ENCODE measurements at regions not wholly inside any gene's neighbourhood (a gene's known extent, or its start where the extent isn't known, plus 50 kb on each side); places are given as distances from the start of the nearest gene placed in this dataset.

- no peaks in the 10 kb centered on the region for H3K4me1 ChIP-seq (replicated peaks)
- H3K27me3 ChIP-seq (replicated peaks; ENCODE audit: insufficient read depth): no peaks in the 10 kb centered on the region
- intact Hi-C loops (cut with DNase I): loop anchor here (10.0 kb wide), 1 partner anchor 1303 kb away; no protein-coding TSS in a partner anchor
- 80% methylated on average over 2 of the region's 2 CpGs for WGBS
- DNase-seq (ENCODE audit: low spot score): no peak
- no peaks in the 10 kb centered on the region for H3K36me3 ChIP-seq
- no peak for TF ChIP-seq CTCF (IDR thresholded peaks at IDR 0.05)
- TF ChIP-seq POLR2AphosphoS5 (IDR thresholded peaks at IDR 0.05): no peak
- TF ChIP-seq POLR2A (IDR thresholded peaks at IDR 0.05): no peak
- no peak overlapping the region for H3K4me3 ChIP-seq
- no peaks in the 10 kb centered on the region for H3K9me3 ChIP-seq
- H3K27ac ChIP-seq: no peak overlapping the region
Observed at GRCh38 chr13:65921933-65922332, 1308.2 kb downstream of the PCDH9 start.

GRCh38 chr13:65917731-65918130, 1312.4 kb downstream of the PCDH9 start:
- Histone ChIP-seq H3K9me3 (no peaks in the 10 kb centered on the region), H3K27ac (no peak overlapping the region), H3K27me3 (replicated peaks; ENCODE audit: insufficient read depth) (no peaks in the 10 kb centered on the region), H3K4me1 (replicated peaks) (no peaks in the 10 kb centered on the region), H3K4me3 (no peak overlapping the region), H3K36me3 (no peaks in the 10 kb centered on the region)
- no peak for DNase-seq (ENCODE audit: low spot score)
- intact Hi-C loops (cut with DNase I): no loop called here
- 67% methylated on average over 3 of the region's 3 CpGs for WGBS
- TF ChIP-seq POLR2AphosphoS5 (IDR thresholded peaks at IDR 0.05) (no peak), POLR2A (IDR thresholded peaks at IDR 0.05) (no peak), CTCF (IDR thresholded peaks at IDR 0.05) (no peak)

- intact Hi-C loops (cut with DNase I): no loop called here
- no peaks in the 10 kb centered on the region for H3K27me3 ChIP-seq (replicated peaks; ENCODE audit: insufficient read depth)
- WGBS: 64% methylated on average over 1 of the region's 1 CpG
- no peaks in the 10 kb centered on the region for H3K36me3 ChIP-seq
- TF ChIP-seq POLR2AphosphoS5 (IDR thresholded peaks at IDR 0.05) (no peak), CTCF (IDR thresholded peaks at IDR 0.05) (no peak), POLR2A (IDR thresholded peaks at IDR 0.05) (no peak)
- H3K9me3 ChIP-seq: no peaks in the 10 kb centered on the region
- DNase-seq (ENCODE audit: low spot score): no peak
- H3K4me3 ChIP-seq: no peak overlapping the region
- H3K27ac ChIP-seq: no peak overlapping the region
- H3K4me1 ChIP-seq (replicated peaks): no peaks in the 10 kb centered on the region
Observed at GRCh38 chr13:65915195-65915594, 1314.9 kb downstream of the PCDH9 start.

GRCh38 chr13:65914716-65915115, 1315.4 kb downstream of the PCDH9 start:
- Histone ChIP-seq H3K36me3 (no peaks in the 10 kb centered on the region), H3K27ac (no peak overlapping the region), H3K4me3 (no peak overlapping the region), H3K4me1 (replicated peaks) (no peaks in the 10 kb centered on the region), H3K9me3 (no peaks in the 10 kb centered on the region), H3K27me3 (replicated peaks; ENCODE audit: insufficient read depth) (no peaks in the 10 kb centered on the region)
- intact Hi-C loops (cut with DNase I): no loop called here
- WGBS: 49% methylated on average over 1 of the region's 1 CpG
- TF ChIP-seq CTCF (IDR thresholded peaks at IDR 0.05) (no peak), POLR2AphosphoS5 (IDR thresholded peaks at IDR 0.05) (no peak), POLR2A (IDR thresholded peaks at IDR 0.05) (no peak)
- DNase-seq (ENCODE audit: low spot score): no peak

GRCh38 chr13:65913173-65913572, 1317.0 kb downstream of the PCDH9 start:
- no peak for DNase-seq (ENCODE audit: low spot score)
- WGBS: 75% methylated on average over 2 of the region's 2 CpGs
- H3K36me3 ChIP-seq: no peaks in the 10 kb centered on the region
- no peaks in the 10 kb centered on the region for H3K4me1 ChIP-seq (replicated peaks)
- H3K27ac ChIP-seq: no peak overlapping the region
- no peak for TF ChIP-seq POLR2A (IDR thresholded peaks at IDR 0.05)
- TF ChIP-seq POLR2AphosphoS5 (IDR thresholded peaks at IDR 0.05): no peak
- no peak for TF ChIP-seq CTCF (IDR thresholded peaks at IDR 0.05)
- H3K27me3 ChIP-seq (replicated peaks; ENCODE audit: insufficient read depth): no peaks in the 10 kb centered on the region
- intact Hi-C loops (cut with DNase I): no loop called here
- H3K9me3 ChIP-seq: no peaks in the 10 kb centered on the region
- H3K4me3 ChIP-seq: no peak overlapping the region

Measured in prostate gland (tissue), 2 donors.